GM19455 (cell line): ENCODE measurements at regions not wholly inside any gene's neighbourhood (a gene's known extent, or its start where the extent isn't known, plus 50 kb on each side); places are given as distances from the start of the nearest gene placed in this dataset.

Experiments used
- ATAC-seq: cut with Tn5 transposase; IDR thresholded peaks from one replicate; pipeline ENCODE4 v1.9.1; 2021; ENCODE audit not compliant: unreplicated experiment

DNA sequence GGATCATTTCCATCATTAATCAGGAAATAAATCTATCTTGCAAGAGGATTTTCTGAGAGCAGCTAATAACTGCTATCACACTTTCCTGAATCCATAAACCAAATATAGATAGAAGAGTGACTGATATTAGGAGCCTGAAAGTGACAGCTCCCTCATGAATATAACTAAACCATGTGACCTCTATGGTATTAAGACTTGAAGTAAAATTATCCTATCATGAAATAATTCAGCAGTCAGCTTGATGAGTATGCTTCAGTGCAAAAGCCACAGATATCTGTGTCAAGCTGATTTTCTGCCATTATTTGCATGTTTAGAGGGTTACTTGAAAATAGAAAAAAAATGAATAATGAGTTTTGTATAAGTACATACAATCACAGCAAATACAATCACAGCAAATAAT, 80.1 kb upstream of the PPP1R3A start:
- ATAC-seq: no peak

DNA sequence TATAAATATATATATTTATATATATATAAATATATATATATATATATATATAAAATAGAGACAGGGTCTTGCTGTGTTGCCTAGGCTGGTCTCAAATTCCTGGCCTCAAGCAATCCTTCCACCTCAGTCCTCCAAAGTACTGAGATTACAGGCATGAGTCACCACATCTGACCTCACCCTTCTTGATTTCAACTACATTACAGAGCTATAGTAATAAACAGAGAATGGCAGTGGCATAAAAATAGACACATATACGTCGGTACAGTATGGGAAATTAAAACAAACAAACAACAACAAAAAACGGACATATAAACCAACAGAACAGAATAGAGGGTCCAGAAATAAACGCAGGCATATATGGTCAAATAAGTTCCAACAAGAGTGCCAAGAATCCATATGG, 77.6 kb upstream of the PPP1R3A start:
- no peak for ATAC-seq

DNA sequence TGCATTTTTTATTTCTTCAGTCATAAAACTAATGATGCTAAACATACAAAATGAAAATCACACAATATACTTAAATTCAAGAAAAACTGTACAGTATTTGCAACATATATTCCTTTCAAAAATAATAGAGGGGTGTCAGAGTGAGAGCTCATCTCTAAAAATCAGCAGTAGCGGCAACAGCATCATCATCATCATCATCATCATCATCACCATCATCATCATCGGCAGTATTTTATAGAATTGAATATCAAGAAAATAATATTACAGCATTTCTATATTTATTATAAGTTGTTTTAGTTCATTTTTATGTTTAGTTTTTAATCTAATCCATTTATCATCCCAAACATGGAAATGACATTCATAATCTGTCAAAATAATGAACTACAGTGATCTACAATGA, 67.4 kb upstream of the PPP1R3A start:
- ATAC-seq: no peak

DNA sequence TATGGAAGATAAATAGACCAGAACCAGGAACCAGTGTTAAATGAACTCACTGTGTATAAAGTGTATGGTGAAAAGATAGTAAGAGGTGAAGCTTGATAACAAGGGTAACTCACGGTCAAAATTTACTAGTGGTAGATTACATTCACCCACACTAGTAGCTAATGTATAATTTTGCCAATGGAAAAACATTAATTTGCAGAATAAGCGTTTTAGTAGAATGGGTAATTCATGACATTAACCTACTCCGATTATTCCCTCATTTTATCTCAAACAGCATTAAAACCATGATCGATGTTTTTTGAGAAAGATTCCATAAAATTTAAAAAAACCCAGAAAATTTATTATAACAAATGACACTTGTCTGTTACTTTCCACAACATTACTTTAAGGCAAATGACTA, 57.7 kb upstream of the PPP1R3A start:
- no peak for ATAC-seq

DNA sequence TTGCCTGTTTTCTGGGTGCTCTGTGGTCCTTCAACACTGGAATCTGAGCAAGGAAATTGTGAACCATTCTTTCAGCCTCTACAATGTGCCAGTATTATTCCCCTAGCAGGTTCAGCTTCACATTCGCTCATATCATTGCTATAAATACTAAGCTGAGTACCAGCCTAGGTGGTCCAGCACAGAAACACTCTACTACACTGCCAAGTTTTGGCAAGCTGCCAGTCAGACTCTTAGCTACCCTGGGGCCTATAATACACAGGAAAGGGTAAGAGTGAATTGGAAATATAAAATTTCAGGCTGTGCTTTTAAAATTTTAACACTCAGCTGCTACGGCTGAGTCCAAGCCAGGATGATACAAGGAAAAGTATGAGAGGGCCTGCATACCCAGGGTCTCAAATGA, 49.9 kb upstream of the PPP1R3A start:
- ATAC-seq: no peak
